Astrocyte (in vitro differentiated cells and primary cell): ENCODE measurements at regions not wholly inside any gene's neighbourhood (a gene's known extent, or its start where the extent isn't known, plus 50 kb on each side); places are given as distances from the start of the nearest gene placed in this dataset.

Experiments
- DNase-seq: peaks from one replicate; pipeline ENCODE4 v3.0.0-alpha.2; 2010; ENCODE audit warnings: low read depth
- FAIRE-seq: peaks from 2 replicates; lab custom pipeline; 2011; peaks lifted over from hg19 to GRCh38; lab: Jason Lieb, UNC
- H2AFZ ChIP-seq: 2 replicates; pipeline ENCODE4 v1.6.0; 2012; ENCODE audit warnings: low read depth, low read length, inconsistent platforms
- H3K27ac ChIP-seq: 2 replicates; pipeline ENCODE4 v1.5.1; 2011; ENCODE audit warnings: low read depth, low read length, inconsistent platforms
- H3K27me3 ChIP-seq: 2 replicates; pipeline ENCODE4 v1.6.0; 2011; ENCODE audit warnings: low read length, inconsistent platforms; ENCODE audit not compliant: insufficient read depth
- H3K36me3 ChIP-seq: 2 replicates; pipeline ENCODE4 v1.5.1; 2011; ENCODE audit warnings: low read length, inconsistent platforms; ENCODE audit not compliant: insufficient read depth
- H3K4me1 ChIP-seq: 2 replicates; pipeline ENCODE4 v1.5.1; 2011; ENCODE audit warnings: low read length, inconsistent platforms; ENCODE audit not compliant: insufficient read depth
- H3K4me2 ChIP-seq: 2 replicates; pipeline ENCODE4 v1.6.0; 2012; ENCODE audit warnings: low read length, inconsistent platforms
- H3K4me3 ChIP-seq: 2 replicates; pipeline ENCODE4 v1.5.1; 2011; ENCODE audit warnings: low read depth, mild to moderate bottlenecking, low read length, inconsistent platforms; ENCODE audit not compliant: insufficient read depth
- H3K79me2 ChIP-seq: 2 replicates; pipeline ENCODE4 v1.6.0; 2012; ENCODE audit warnings: mild to moderate bottlenecking, low read length, inconsistent platforms; ENCODE audit not compliant: insufficient read depth
- H3K9ac ChIP-seq: 2 replicates; pipeline ENCODE4 v1.6.0; 2012; ENCODE audit warnings: mild to moderate bottlenecking, low read length, inconsistent platforms
- H3K9me3 ChIP-seq: 2 replicates; pipeline ENCODE4 v1.5.1; 2012; ENCODE audit warnings: low read depth, mild to moderate bottlenecking, low read length, inconsistent platforms; ENCODE audit not compliant: insufficient read depth
- H4K20me1 ChIP-seq: 2 replicates; pipeline ENCODE4 v1.6.0; 2012; ENCODE audit warnings: low read length, inconsistent platforms; ENCODE audit not compliant: insufficient read depth
- H3K27ac Mint-ChIP-seq: one replicate; pipeline ENCODE4 v1.8.0; 2021; ENCODE audit warnings: mild to moderate bottlenecking, mixed read lengths; ENCODE audit not compliant: unreplicated experiment
- H3K27me3 Mint-ChIP-seq: one replicate; pipeline ENCODE4 v1.8.0; 2021; ENCODE audit warnings: low read depth, mixed read lengths; ENCODE audit not compliant: unreplicated experiment
- H3K36me3 Mint-ChIP-seq: one replicate; pipeline ENCODE4 v1.8.0; 2021; ENCODE audit warnings: low read depth, mixed read lengths; ENCODE audit not compliant: unreplicated experiment
- H3K4me1 Mint-ChIP-seq: one replicate; pipeline ENCODE4 v1.8.0; 2021; ENCODE audit warnings: low read depth, mixed read lengths; ENCODE audit not compliant: unreplicated experiment
- H3K4me3 Mint-ChIP-seq: one replicate; pipeline ENCODE4 v1.8.0; 2021; ENCODE audit warnings: mild to moderate bottlenecking, moderate library complexity, mixed read lengths; ENCODE audit not compliant: unreplicated experiment
- H3K9me3 Mint-ChIP-seq: one replicate; pipeline ENCODE4 v1.8.0; 2021; ENCODE audit warnings: mild to moderate bottlenecking, mixed read lengths; ENCODE audit not compliant: unreplicated experiment
- CTCF ChIP-seq: IDR thresholded peaks from 2 replicates; pipeline ENCODE4 v1.5.1; 2011; ENCODE audit warnings: low read depth, mild to moderate bottlenecking, inconsistent platforms, low read length, moderate library complexity; ENCODE audit not compliant: insufficient read depth
- EZH2 ChIP-seq: IDR thresholded peaks from 2 replicates; pipeline ENCODE4 v1.6.1; 2012; ENCODE audit warnings: mild to moderate bottlenecking, low read length, inconsistent platforms; ENCODE audit not compliant: insufficient read depth

DNA sequence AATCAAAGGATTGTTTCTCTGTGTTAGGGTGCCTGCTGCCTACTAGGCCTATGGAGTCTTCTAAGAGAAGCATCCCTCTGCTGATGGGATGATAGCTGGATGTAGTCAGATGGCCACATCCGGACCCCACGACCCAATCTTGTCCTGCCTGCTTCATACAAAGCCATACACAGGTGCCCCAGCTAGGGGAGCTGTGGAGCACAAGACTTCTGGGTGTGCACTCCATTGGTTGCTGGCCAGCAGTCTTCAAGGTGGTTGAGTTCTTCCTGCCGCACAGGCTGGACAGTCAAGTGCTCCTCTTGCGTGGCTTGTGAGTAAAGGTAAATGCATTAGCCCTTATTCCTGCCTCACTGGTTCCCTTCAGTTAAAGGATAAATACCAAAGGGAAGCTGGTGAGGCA is 120.2 kb downstream of the TEX36 start:
- no peak overlapping the region for H3K4me3 Mint-ChIP-seq
- Histone ChIP-seq H3K27me3 (no peaks in the 10 kb centered on the region), H3K79me2 (no peaks in the 10 kb centered on the region), H2AFZ (no peak overlapping the region), H3K36me3 (no peaks in the 10 kb centered on the region), H3K9me3 (no peaks in the 10 kb centered on the region), H3K4me1 (no peaks in the 10 kb centered on the region), H3K4me2 (no peak overlapping the region), H3K4me3 (no peak overlapping the region), H3K27ac (no peak overlapping the region), H4K20me1 (no peaks in the 10 kb centered on the region), H3K9ac (no peak overlapping the region)
- peaks cover 6% of the 10 kb centered on the region for H3K27me3 Mint-ChIP-seq
- no peak overlapping the region for H3K27ac Mint-ChIP-seq
- DNase-seq = no peak
- FAIRE-seq = no peak
- TF ChIP-seq CTCF (no peak), EZH2 (no peak)
- peaks cover 9% of the 10 kb centered on the region for H3K9me3 Mint-ChIP-seq
- no peaks in the 10 kb centered on the region for H3K4me1 Mint-ChIP-seq
- no peaks in the 10 kb centered on the region for H3K36me3 Mint-ChIP-seq

DNA sequence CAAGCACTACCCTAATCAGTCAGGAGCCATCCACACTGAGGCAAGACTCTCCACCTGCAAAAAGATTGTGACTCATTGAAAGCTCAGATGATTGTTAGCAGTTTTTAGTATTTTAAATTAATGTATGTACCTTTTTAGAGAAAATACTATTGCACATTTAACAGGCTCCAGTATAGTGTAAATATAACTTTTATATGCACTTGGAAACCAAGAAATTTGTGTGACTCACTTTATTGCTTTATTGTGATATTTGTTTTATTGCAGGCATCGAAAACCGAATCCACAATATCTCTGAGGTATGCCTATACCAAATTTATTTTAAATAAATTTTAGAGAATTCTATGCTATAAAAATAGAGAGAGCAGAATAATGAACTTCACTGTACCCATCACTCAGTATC is 122.0 kb downstream of the TEX36 start:
- Histone ChIP-seq H3K27ac (no peak overlapping the region), H3K9me3 (no peaks in the 10 kb centered on the region), H4K20me1 (no peaks in the 10 kb centered on the region), H3K4me2 (no peak overlapping the region), H3K79me2 (no peaks in the 10 kb centered on the region), H3K4me3 (no peak overlapping the region), H3K36me3 (no peaks in the 10 kb centered on the region), H2AFZ (no peak overlapping the region), H3K9ac (no peak overlapping the region), H3K27me3 (no peaks in the 10 kb centered on the region), H3K4me1 (no peaks in the 10 kb centered on the region)
- Mint-ChIP-seq H3K4me1 (no peaks in the 10 kb centered on the region), H3K4me3 (no peak overlapping the region), H3K36me3 (no peaks in the 10 kb centered on the region), H3K9me3 (peaks cover 6% of the 10 kb centered on the region), H3K27ac (no peak overlapping the region), H3K27me3 (peaks cover 13% of the 10 kb centered on the region)
- DNase-seq (no peak), FAIRE-seq (no peak)
- no peak for TF ChIP-seq EZH2
- no peak for TF ChIP-seq CTCF

- DNase-seq (no peak), FAIRE-seq (no peak)
- Histone ChIP-seq H3K4me1 (no peaks in the 10 kb centered on the region), H3K9me3 (no peaks in the 10 kb centered on the region), H3K4me2 (no peak overlapping the region), H3K9ac (no peak overlapping the region), H3K27ac (no peak overlapping the region), H2AFZ (no peak overlapping the region), H3K27me3 (no peaks in the 10 kb centered on the region), H3K36me3 (no peaks in the 10 kb centered on the region), H3K4me3 (no peak overlapping the region), H4K20me1 (no peaks in the 10 kb centered on the region), H3K79me2 (no peaks in the 10 kb centered on the region)
- Mint-ChIP-seq H3K4me1 (no peaks in the 10 kb centered on the region), H3K4me3 (no peak overlapping the region), H3K36me3 (no peaks in the 10 kb centered on the region), H3K9me3 (peaks cover 4% of the 10 kb centered on the region), H3K27me3 (peaks cover 21% of the 10 kb centered on the region), H3K27ac (no peak overlapping the region)
- TF ChIP-seq CTCF = no peak
- TF ChIP-seq EZH2 = no peak
Measured at GRCh38 chr10:125559210-125559609, 123.8 kb downstream of the TEX36 start.
